Tongue (tissue), 1 donor: ENCODE measurements at regions not wholly inside any gene's neighbourhood (a gene's known extent, or its start where the extent isn't known, plus 50 kb on each side); places are given as distances from the start of the nearest gene placed in this dataset.

Experiments
- DNase-seq: peaks from one replicate; pipeline ENCODE4 v3.0.0-alpha.2; 2015

DNA sequence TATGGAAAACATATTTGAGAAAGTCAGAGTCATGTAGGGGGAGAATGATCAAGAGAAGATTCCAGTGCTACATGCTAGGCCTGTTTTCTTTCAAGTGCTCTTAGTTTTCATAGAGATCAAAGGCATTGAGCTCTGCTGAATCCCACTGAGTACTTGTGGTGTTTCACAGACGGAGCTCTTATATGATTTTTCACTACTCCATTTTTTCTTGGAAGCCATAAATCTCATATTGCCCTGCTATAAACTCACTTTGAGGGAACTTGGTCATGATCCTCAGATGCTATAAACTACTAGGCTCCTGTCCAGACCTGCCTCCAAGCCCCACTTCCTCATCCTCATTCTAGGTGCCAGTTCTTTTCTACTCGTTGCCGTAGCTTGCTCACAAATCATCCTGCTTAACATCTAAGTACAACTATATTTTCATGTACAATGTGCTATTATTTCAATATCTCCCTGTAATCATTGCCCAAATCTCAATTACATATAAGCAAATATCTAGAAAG lies 180.8 kb upstream of the CCDC179 start:
- no peak for DNase-seq

DNA sequence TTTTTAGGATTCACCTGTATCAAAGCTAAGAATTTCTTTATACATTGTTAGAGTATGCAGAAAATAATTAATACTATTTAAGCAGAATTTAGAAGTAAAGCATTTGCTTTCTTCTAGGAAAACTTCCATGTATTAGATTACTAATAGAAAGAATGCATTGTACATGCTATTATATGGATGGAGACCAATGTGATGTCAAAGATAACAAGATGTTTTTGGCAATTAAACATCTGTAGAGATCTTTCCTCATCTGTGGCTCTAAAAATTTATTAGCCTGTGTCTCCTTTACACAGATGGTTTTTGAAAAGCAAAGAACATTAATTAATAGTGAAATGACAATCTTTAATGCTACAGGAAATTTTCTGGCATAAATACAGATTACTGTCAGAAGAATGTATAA lies 198.4 kb upstream of the CCDC179 start:
- DNase-seq: no peak

GRCh38 chr11:23063276-23063675 lies 203.0 kb upstream of the CCDC179 start:
- DNase-seq: no peak

GRCh38 chr11:23078289-23078971 lies 218.2 kb upstream of the CCDC179 start:
- DNase-seq: peak; percentile 3

DNA sequence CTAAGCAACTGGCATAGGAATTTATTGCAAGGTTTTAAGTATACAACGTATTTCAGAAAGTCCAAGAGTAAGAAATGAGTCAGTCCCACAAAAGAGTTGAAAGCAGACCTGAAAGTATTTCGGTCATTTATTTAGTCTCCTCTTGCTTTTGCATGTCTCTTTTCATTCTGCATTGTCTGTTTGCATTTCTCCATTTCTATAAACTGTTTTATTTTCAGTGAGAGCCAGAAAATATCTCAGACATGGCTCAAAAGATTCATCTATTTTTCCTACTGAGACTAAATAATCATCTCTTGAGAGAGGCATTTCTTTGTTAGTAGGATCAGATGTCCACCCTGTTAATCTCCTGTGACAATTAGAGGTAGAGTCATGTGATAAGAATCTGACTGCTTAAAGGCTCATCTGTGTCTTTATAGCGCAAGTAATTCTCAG lies 219.1 kb upstream of the CCDC179 start:
- no peak for DNase-seq

DNA sequence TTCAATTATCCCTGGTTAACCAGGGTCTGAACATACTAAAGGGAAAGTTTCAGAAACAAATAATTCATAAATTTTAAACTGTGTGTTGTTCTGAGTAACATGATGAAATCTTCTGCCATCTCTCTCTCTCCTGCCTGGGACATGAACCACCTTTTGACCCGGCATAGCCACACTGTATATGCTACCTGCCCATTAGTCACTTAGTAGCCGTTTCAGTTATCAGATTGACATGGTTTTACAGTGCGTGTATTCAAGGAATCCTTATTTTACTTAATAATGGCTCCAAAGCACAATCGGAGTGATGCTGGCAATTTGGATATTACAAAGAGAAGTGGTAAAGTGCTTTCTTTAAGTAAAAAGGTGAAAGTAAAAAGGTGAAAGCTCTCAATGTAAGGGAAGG lies 227.1 kb upstream of the CCDC179 start:
- DNase-seq: no peak

GRCh38 chr11:23090659-23091058 lies 230.4 kb upstream of the CCDC179 start:
- no peak for DNase-seq

DNA sequence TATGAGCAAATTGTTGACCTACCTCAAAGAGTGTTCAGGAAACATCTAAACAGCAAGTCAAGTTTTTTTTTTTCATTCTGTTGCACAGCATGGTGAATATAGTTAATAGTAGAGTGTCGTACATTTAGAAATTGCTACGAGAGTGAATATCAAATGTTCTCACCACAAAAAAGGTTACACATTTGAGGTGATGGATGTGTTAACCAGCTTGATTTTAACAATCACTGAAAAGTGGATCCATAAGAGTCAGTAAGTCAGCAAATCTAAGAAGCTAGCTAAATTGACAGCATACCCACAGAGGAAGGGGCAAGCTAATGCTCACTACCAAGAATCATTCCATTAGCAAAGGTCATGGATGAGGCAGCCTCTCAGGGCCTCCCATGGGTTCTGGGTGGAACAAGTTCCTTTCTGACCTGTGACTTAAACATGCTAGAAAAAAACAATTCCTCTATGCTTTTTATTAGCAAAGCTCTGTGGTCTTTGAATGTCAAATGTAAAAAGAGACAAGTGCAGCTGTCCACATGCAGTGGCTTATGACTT lies 235.4 kb upstream of the CCDC179 start:
- DNase-seq: no peak

DNA sequence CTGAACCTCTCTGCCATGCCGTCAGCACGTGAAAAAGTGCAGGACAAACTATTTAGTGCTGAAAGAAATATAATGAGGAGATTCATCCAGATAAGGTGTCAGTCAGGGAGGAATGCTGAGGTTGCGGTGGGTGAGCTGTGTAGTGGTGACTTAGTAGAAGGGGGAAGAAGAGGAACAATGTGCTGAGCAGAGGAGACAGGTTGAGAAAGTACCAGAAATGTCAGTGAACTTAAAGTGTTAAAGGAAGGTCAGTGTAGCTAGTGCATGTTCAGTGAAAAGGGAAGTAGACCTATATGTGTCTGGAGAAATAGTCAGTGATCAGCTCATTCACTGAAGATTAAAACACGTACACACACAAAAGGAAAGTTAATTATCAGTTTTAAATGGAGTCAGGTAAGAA lies 237.6 kb upstream of the CCDC179 start:
- no peak for DNase-seq

GRCh38 chr11:23099256-23099655 lies 239.0 kb upstream of the CCDC179 start:
- DNase-seq: no peak

- no peak for DNase-seq
These were observed 240.5 kb upstream of the CCDC179 start for GRCh38 chr11:23100726-23101125.

DNA sequence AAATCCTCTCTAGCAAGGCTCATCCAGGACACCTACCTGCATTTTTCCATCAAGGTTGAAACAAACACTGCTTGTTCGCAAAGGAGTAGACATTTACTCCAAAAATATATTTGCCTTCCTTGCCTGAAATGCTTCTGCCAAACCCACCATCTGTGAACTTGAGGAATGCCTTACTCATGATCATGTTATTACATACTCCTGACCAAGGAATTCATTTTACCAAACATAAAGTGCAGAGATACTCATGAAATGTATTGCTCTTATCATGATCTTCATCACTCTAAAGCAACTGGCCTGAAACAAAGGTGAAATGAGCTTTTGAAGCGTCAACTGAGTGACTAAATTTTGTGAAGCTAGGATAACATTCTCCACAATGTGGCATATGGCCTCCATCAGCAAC lies 243.1 kb upstream of the CCDC179 start:
- DNase-seq: no peak

DNA sequence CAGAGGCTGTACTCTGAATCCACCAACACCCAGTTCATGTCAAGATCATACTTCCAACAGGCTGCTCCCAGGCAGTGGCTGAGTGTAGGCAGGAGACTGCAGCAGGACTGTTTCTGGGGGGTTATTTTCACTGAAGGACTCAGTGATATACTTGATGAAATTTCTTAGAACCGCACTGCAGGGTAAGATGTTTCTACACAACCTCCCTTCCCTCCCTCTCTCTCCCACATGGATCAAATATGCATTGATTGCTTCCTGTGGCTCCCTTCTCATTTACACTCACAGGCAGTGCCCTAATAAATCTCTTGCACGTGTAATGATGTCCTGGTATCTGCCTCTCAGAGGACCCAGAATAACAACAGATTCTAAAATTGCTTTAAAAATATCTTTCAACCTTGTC lies 251.3 kb upstream of the CCDC179 start:
- no peak for DNase-seq

DNA sequence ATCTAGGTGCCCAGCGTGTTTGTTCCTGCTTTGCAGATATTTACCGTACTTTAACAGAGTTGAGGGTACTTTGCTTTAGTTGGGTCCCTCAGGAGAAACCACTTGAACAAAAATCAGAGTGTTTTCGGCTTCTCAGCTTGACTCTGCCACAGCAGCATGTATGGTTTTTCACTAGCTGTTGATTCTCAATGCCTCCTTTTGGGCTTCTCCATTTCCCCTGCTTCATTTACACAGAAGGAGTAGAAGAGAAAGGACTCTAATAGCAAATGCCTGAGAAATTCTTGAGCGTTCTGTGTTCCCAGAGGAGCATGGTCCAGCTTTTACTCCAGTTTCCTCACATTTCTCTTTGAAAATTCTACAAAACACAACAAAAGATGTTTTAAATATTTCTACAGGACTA lies 252.1 kb upstream of the CCDC179 start:
- no peak for DNase-seq

DNA sequence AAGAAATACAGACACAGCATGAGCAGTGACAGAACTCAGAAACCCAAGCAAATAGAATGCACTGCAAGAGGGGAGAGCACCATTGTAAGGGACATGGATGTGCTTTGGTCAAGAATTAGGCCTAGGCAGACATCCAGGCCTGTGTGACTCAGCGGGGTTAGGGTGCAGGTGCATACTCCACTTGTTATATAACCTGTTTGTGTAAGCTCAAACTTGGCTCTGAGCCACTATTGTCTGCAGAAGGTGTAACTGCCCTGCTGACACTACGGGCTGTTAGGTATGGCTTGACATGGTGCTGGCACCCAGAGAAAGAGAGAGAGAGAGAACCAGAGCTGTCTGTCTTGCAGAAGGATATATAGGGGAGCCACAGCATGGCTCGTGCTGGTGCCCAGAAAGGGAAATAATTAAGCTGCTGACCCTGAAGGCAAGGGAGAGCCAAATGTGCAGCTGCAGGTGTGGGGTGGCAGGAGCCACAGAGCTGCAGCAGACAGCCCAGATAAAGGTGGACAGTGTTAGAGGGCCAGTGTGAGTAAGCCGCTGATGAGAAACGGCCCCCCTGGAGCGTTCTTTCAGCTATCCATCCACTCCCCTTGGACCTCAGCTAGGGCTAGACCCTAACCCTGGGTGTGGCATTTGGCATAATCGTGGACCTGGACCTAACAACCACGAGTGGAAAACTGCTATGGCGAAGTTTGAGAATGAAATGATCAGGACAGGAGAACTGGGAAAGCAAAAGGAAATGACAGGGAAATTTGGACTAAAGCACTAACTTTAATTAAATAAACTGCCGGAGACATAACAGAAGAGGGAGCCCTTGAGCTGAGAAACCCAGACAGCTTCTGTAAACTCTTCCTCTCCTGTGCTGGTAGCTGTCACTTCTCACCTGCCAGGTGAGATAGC lies 253.0 kb upstream of the CCDC179 start:
- peak; percentile 74 for DNase-seq

DNA sequence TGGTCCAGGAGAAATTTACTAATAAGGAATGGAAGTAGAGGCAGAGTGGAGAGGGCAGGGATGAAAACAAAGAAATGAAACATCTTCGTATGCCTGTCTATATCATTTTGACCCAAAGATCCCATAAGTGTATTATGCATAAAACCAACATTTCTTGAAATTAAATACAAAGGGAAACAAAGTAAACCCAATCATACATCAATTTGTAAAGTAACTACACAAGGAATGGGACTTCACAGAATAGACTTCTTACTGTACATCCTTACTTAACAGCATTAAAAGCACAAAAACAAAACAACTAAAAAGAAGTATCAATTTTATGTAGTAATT lies 253.6 kb upstream of the CCDC179 start:
- DNase-seq: no peak

GRCh38 chr11:23123753-23124152 lies 263.5 kb upstream of the CCDC179 start:
- no peak for DNase-seq

DNA sequence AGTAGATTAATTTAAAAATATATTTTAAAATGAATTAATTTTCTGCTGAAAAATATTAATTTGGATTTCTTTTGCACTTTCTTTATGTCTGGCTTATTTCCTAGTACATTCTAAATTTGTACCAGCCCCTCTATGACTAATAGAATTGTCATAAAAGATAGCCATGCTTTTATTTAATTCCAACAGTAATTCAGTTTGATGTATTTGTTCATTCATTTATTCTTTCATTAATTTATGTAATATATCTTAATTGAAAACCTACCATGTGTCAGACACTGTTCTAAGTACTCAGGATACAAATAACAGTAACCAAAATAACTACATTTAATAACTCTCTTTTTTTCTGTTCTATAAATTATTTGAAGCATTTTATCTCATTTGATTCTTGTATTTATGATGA lies 264.0 kb upstream of the CCDC179 start:
- no peak for DNase-seq

DNA sequence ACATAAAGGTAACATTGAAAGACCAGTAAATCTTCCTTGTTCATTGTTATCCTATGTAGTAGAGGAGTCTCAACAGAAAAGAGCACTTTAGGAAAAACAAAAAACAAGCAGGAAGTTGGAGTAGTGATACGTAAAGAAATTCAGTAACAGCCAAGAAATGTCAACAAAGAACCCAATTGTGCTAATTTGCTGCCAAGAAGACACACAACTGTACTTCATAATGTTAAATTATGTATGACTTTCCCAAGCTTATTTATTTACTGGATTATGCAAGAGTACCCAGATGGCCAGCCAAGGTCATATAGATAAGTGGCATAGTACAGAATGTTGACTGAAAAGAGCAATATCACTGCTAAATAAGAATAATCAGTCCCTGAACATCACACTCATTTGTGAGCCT lies 264.7 kb upstream of the CCDC179 start:
- DNase-seq: no peak

- no peak for DNase-seq
These were observed 267.4 kb upstream of the CCDC179 start for GRCh38 chr11:23127706-23128105.

DNA sequence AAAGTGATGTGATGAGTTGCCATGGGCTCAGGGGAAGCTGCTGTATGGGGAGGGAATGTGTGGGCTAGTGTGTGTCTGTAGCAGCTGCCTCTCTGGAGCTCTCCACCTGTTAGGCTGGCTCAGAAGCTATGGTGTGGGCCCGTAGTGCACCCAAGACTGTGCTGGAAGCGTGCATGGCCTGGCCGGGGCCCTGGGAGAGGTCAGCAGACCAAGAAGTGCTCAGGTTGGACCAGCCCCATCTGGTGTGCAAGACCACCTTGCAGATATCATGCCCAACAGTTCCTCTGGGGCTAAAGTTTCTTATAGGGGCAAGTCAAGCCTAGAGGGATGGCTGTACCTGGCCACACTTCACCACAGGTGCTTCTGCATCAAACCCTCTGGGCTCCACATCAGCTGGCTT lies 274.4 kb upstream of the CCDC179 start:
- no peak for DNase-seq

- DNase-seq: no peak
These were observed 278.5 kb upstream of the CCDC179 start for GRCh38 chr11:23138761-23139160.

- peak; percentile 24 for DNase-seq
These were observed 282.7 kb upstream of the CCDC179 start for GRCh38 chr11:23143022-23143421.

- no peak for DNase-seq
These were observed 291.5 kb upstream of the CCDC179 start for GRCh38 chr11:23151819-23152218.
